DMS153 treated with DMSO at 0.1 percent for 48 hours (cell line): ENCODE measurements at regions not wholly inside any gene's neighbourhood (a gene's known extent, or its start where the extent isn't known, plus 50 kb on each side); places are given as distances from the start of the nearest gene placed in this dataset.

Source experiments
- DNase-seq: peaks from one replicate; lab custom pipeline; 2025; ENCODE audit not compliant: unreplicated experiment; lab: John Stamatoyannopoulos, UW

DNA sequence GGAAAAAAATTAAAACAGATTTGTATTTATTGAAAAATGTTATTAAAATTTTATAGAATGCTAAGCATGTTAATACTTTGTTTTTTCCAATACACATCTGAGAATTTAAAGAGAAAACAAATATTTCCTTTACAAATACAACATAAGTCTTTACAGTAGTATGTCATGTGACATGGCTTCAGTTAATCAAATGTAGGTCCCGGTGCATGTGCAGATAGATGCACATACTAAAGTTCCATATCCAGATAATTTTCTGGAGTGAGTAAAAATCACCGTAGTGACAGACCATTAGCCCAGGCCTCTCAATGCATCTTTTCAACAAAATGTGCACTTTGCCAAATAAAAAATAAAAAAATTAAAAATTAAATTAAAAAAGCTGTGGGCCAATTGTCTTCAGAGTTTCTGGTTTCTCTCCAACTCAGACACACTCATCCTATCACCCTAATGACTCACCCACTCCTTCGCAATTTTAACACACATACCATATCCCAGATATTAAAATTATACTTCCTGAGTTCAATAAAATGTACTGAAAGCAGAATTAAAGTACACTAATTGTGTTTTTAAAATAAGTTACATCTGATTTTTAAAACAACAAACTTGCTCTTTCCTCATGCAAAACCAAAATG lies 508.1 kb downstream of the NR2F1-AS1 start:
- no peak for DNase-seq

DNA sequence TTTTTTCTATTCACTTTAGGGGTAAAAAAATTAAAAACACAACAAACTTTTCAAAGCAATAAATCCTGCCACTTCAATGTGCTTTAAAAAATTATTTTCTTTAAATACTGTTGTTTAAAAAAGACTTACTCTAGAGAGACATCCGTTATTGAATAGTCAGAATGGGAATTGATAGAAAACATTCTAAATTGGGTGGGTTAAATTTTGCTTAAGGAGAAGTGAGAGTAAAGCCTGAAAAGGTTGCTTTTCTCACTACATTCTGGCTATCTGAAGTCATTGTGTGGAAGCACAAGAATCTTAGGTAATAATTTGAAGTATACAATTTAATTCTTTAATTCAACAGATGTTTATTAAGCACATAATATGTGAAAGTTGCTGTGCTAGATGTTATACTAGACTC lies 509.3 kb downstream of the NR2F1-AS1 start:
- no peak for DNase-seq

DNA sequence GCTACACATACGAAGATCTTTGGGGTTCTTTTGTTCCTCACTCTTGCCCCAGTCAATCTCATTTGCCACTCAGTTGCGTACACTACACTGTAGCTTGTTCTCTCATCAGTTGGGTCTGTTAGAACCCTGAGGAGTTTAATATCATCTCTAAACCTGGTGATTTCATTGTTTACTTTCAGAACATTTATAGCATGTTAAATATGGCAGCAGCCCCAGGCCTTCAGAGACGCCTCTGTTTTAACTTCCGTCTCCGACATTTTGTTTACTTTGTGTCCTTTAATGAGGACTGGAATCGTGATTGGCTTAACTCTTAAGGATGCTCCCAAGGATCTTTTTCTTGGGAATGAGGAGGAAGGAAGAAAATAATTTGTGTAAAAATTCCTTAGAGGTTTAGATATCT lies 510.1 kb downstream of the NR2F1-AS1 start:
- DNase-seq = peak; percentile 21

DNA sequence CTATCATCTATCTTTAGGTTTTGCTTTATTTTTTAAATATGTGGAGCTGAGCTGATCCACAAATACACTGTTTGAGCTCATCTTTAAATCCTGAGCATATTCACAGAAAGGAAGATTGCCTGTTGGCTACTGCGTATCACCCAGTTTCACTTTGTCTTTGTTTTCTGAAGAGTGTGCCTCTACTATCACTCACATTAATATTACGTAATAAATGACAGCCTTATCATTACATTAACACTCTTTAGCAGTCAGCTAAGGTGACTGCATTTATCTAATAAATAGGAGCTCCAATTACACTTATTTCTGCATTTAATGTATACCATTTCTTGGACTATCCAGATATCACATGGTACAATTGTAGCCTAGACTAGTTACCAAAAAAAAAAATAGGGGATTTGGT lies 511.7 kb downstream of the NR2F1-AS1 start:
- DNase-seq = no peak

DNA sequence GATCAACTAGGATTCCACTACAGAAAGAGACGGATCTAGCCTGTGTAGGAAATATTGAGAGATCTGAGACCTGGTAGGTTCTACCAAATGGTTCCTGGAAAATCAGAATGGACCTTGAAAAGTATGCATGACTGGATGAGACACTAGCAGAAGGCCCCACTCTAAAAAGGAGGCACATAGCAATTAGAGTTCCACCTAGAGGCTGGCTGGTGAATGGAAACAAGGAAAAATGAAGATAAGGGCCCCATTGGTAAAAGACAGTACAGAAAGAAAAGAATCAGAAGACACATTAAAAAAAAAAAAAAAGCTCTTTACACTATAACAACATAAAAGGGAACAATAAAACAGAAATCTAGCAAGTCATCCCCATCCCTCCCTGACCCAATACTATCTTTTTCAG lies 518.5 kb downstream of the NR2F1-AS1 start:
- no peak for DNase-seq

DNA sequence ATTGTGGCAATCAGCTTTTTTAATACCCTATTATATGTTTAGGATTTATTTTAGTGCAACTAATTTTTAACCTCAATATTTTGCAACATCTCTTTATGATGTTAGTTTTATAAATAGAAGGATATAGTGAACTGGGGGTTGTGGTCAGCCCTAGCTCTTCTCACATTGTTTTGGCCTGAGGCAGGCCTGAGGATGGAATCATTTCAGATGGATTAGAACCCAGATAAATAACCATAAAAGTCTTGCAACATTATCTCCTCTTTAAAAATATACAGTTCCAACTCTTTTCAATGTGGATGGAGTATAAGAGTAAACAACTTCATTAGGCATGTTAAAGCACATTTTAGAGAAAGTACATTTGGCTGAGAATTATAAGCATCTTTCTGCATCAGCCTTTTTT lies 522.7 kb downstream of the NR2F1-AS1 start:
- DNase-seq = no peak

DNA sequence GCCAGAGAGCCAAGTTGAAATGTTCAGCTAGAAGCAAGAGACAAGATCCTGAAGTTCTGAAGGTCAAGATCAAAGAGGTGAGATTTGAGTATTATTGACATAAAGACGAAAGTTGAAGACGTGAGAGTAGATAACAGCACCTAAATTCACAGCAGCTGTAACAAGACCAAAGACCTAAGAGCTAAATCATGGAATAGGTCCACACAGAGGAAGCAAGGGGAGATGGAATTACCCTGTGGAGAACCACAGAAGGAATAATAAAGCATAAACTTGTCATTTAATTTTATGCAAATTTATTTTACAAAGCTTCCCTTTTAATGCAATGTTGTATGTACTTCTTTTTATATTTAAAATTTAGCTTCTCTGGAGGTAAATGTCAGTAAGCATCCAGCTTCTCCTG lies 523.7 kb downstream of the NR2F1-AS1 start:
- DNase-seq = no peak

DNA sequence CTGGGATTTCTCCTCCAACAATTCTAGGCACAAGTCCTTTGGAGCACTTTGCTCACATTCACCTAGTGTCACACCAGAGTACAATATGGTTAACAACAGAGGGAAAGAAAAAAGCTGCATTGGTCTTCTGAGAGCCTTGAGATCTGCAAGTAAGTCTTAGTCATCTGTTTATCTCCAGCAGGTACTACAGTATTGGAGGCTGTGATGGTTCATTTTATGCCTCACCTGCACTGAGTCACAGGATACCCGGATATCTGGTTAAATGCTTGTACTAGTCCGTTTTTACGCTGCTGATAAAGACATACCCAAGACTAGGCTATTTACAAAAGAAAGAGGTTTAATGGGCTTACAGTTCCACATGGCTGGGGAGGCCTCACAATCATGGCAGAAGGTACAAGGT lies 525.0 kb downstream of the NR2F1-AS1 start:
- no peak for DNase-seq

DNA sequence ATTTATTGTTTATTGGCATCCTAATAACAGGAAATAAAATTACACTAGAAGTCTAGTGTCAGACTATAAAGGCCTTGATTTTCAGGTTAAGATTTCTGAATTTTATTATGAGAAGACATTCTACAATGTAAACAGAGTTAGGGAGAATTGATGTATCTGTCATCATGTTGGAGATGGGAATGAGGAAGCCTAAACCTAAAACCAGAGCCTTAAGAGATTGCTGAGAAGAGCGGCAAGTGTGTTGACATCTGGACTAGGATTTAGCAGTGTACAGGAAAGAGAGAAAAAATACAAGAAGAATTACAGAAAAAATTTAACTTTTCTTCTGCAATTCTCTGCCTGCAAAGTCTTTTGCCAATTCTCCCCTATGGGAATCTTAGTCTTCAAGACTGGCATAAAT lies 525.5 kb downstream of the NR2F1-AS1 start:
- no peak for DNase-seq

DNA sequence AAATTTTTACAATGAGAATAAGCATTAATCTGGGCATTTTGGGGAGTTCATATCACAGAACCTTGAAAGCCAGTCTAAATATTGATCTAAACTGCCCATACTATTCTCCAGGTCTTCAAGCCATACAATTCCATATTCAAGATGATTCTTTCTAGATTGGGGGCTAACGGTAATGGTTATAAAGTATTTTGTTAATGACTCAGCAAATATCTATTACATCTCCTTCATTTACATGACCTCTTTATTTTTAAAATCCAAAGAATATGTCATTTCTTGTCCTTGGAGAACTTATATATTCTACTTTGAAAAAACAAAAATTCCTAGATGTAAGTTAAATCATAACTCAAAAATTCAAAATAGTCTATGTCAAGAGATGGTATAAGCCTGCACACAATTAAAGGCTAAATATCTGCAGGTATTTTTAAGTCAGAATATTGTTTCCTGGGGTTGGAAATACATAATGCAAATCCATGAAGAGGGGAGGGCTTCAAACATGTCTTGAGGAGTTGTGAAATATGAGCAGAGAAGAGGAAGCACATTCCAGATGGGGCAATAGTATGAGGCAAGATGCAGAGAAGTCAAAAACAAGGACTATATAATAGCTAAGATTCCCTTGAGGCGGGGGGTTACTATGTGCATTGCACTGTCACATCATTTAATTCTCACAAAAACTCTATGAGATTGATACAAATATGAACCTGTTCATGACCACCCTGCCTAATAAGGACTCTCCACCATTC lies 526.4 kb downstream of the NR2F1-AS1 start:
- no peak for DNase-seq

DNA sequence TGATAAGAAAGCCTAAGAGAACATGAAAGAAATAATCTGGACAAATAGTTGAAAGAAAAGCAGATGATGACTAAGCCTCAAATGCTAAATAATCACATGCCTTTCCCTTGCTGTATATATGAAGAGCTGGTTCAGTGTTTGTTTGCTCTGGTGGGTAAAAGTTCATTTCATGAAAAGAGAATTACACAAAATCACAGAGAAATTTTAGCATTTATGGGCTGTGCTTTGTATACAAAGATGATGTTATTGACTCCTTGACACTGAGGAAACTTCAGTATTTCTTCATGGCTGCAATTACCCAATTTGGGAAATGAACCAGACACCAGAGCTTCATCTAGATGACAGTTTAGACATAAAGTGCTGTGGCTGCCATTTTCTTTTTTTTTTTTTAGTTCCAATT lies 527.2 kb downstream of the NR2F1-AS1 start:
- no peak for DNase-seq

DNA sequence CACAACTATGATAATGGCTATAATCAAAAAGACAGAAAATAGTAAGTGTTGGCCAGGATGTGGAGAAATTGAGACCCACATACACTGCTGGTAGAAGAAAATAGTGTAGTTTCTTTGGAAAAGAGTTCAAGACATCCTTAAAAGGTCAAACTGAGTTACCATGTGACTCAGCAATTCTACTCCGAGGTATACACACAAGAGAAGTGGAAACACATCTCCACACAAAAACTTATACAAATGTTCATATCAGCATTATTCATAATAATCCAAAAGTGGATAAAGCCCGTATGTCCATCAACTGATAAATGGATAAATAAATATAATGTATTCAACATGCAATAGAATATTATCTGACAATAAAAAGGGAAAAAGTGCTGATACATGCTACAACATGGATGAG lies 532.2 kb downstream of the NR2F1-AS1 start:
- DNase-seq = no peak

DNA sequence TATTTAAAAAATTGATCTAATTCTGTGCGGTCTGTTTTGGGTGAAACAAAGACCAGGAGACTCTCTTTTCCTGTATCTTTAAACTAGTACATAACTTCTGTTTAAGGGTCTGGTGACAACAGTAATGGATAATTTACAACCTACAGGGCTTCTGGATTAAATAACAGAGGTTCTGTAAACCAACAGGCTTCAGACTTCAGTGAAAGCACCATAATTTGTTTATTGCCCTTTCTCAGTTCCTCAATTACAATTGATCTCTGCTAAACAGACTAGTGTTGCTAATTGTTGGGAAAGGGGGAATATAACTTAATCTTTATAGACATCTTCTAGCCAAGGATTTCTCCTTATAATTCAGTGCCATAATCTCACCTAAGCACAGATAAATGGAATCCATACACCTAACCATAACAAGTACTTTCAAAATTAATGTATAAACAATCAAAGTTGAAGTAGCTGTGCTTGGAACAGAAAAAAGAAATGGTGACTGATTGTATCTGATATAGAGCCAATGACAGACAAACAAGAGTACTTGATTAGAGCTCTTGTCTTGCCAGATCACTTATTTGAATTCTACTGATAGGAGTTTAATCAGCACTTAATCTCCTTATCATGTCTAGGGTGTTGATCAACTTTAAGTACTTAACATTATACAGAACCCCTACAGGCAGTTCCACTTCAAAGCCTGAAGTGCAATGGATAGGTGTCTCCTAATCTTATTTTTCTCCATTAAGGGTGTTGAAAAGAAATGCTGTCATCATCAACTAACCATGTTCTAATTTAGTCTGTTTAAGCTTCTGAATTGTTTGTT lies 536.0 kb downstream of the NR2F1-AS1 start:
- no peak for DNase-seq

DNA sequence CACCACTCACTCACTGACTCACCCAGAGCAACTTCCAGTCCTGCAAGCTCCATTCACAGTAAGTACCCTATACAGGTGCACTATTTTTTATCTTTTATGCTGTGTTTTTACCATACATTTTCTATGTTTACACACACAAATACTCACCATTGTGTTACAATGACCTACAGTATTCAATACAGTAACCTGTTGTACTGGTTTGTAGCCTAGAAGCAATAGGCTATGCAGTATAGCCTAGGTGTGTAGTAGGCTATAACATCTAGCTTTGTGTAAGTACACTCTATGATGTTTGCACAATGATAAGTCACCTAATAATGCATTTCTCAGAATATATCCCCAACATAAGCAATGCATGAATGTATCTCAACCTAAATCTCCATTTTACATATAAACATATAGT lies 541.1 kb downstream of the NR2F1-AS1 start:
- DNase-seq = no peak

DNA sequence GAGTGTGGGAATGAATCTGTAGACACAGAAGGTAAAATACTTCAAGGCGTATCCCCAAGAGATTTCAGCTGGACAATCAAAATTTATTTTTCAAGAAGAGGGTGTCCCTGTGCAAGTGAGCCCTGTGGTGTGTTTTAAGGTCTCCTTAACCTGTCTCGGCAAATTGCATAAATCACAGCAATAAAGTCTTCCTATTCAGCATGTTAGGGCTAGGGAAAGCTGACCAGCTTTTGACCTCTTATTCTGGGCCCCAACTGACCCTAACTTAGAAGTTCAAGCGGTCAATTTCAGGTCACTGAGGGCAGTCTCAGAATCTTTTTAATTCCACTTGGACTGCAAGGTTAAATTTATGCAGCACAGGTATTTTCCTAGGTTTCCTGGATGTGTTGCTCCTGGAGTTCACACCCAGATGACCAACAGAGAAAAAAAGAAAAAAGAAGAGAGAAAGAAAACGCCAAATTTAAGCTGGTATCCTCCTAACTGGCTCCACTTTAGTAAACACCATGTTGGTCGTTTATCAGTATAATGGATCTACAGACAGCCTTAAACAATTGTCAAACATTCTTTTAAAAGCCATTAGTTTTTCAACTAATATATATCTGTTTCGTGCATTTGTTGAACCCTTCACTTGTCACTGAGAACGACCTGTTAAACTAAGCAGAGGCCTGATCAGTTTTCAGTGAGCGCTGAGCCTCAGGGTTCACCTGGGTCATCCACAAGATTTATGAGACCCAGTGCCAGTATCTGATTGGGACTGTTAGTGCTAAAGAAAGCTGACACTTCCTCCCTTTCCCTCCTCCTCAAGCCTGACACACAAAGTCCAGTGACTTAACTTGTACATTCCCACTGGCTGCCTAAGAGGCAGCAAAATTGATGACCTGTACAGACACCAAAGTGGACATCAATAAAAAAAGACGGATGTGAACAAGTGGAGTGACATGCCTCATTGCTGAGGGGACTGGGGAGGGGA lies 546.1 kb downstream of the NR2F1-AS1 start:
- no peak for DNase-seq

DNA sequence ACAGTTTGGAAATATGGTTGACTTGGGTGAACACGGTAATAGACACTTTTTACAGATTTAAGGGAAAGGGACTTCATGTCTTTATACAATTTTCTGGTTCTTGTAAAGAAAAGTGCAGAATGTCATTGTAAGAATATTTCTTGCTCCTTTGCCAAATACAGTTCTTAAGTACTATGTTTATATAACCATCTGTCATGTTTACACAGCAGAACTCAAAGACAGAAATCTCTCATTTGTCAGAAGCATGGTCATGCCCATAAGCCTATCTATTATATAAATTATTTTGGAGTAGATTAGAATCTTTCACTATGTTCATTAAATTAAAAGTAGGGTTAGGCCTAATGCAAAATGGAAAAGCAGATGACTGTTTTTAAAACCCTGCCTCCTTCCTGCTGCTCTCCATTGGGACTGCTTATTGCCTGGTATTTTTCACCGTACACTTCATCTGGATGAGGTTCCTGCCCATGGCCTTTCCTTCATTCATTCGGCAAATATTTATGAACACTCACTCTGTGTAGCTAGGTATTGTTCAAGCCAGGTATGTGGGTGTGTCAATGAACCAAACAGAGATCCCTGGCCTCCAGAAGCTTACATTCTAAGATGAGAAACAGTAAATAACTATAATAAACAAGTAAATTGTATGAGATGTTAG lies 558.1 kb downstream of the NR2F1-AS1 start:
- DNase-seq = no peak

DNA sequence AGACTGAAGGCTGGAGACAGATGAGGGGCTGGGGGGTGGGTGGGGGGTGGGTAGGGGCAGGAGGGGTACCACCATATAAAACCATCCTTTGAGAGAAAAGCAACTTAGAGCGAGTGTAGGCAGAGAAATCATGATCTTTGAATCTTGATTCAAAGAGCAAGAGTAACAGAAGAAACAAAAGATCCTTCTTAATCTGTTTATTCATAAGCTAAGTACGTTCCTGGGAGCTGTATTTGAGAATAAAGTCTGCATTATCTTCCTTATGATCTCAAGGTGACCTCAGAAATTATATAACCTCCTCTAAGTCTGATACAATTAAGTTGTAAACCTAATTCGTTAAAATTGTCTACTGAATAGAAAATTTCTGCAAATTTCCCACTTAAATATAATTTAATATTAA lies 558.8 kb downstream of the NR2F1-AS1 start:
- no peak for DNase-seq

DNA sequence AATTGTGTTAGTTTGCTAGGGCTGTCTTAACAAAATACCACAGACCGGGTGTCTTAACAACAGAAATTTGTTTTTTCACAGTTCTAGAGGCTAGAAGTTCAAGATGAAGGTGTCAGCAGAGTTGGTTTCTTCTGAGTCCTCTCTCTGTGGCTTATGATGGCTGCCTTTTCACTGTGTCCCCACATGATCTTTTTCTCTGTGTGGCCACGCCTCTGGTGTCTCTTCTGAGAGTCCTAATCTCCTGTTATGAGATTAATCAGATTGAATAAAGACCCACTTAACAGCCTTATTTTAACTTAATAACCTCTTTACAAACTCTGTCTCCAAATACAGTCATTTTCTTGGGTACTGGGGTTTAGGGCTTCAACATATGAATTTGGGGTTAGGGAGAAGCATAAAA lies 561.1 kb downstream of the NR2F1-AS1 start:
- no peak for DNase-seq

DNA sequence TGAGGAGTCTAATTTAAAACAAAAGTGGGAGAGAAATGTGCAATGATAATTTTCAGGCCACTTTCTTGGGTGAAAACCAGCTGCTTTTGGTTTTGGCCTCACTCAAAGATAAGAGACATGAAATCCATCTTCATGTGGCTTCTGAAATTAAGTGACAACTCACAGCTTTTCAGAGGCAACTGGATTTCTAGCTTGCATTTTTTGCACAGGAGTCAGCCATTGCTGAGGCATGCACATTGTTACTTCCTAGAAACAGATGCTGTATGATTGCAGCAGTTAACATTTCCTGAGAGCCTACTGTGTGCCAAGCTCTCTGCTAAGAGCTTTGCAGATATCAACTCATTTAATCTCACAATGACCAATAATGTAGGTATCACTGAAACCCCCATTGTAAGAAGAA lies 562.6 kb downstream of the NR2F1-AS1 start:
- no peak for DNase-seq

DNA sequence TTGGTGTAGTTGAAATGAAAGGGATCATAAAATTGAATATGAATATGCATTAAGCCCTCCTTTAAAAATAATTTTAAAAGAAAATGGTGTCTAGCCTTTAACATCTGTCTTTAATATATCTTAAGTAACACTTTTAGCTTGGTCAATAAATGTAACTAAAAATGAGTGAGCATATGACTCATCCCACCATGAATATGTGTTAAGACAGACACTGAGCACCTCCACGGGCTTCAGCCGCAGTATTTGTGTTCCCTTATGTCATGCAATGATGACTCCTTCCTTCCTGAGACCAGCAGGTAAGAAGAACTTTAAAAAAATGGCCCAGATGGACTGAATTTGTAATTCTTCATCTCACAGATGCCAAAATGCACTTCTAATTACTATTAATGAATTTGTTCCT lies 563.2 kb downstream of the NR2F1-AS1 start:
- no peak for DNase-seq

DNA sequence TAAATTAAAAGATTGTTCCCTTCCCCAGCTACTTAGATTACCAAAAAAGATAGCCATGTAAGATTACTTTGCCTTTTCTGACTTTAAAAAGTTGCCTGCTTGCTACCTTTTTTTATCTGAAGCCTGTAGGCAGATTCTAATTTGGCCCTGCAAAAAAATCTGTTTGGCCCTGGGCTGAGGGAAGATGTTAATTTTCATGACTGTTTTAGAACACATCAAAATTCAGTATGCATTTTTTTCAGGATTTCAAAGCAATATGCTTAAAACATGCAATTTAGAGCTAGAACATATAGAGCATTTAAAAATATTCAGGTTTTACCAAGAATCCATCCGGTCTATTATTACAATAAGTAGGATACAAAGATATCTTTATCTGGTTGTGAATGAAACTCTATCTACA lies 563.6 kb downstream of the NR2F1-AS1 start:
- DNase-seq = no peak
